Ureter (tissue), 1 donor: ENCODE measurements at regions not wholly inside any gene's neighbourhood (a gene's known extent, or its start where the extent isn't known, plus 50 kb on each side); places are given as distances from the start of the nearest gene placed in this dataset.

Experiments used
- DNase-seq: peaks from one replicate; pipeline ENCODE4 v3.0.0-alpha.2; 2020; ENCODE audit warnings: low spot score
- donor health status: DM: yes; HTN: yes; CAD: no.

DNA sequence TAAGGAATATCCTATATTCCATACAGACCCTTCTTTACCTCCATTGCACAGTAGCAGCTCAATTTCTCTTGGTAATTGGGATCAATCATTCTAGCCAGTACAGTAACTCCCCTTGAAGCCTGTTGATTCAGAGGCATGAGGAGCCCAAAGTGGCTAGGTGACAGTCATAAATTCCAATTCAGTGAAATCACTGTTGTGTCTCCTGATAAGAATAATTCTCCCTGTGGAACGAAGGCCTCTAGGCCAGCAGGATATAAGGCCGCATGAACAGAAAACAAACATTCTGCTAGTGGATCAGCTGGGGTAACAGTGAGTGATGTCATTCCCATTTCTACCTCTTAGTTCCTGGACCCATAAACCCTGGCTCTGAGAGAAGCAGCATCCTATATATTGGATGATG lies 696.3 kb downstream of the NR2F2 start:
- no peak for DNase-seq

DNA sequence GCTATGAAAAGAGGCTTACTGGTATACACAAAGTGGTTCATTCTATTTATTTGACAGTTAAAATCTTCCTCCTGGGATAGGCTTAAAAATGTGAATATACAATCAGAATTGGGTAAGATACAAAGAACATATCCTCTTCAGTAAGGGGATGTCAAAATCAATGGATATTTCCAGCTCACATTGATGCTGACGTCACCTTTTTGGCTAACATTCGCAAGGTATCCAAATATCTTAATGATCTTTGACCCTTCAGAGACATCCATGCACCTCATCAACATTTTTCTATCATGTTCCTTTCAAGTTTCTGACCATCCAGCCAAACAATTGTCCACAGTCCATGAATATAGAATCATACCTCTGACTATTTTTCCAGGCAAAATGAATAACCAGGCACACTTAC lies 697.3 kb downstream of the NR2F2 start:
- no peak for DNase-seq

DNA sequence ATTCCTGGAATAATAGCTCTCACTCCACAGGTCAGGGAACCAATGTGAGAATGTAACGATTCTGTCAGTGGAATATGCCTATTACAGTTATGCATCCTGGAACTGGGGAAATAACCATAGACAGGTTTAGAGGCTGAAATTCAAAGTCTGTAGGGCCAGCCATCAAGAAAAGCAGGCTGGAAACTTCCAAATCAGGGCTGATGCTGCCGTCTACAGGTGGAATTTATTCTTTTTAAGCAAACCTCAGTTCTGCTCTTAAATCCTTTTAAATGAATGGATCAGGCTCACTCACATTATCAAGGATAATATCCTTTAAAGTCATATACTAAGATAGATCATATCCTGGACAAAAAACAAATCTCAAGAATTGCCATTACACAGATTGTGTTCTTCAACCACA lies 699.8 kb downstream of the NR2F2 start:
- no peak for DNase-seq

DNA sequence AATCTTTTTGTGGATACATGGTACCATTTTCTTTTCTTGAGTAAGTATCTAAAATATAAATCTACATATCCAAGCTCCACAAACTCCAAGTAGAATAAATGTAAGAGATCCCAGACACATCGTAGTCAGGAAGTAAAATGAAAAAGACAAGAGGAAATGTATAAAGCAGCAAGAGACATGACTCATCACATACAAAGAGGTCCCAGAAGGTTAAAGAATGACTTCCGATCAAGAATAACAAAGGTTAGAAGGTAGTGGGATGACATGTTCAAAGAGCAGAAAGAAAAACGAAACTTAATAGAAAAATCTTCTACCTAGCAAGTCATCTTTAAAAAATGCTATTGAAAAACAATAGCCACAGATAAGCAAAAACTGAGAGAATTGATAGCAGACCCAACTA lies 705.8 kb downstream of the NR2F2 start:
- no peak for DNase-seq

DNA sequence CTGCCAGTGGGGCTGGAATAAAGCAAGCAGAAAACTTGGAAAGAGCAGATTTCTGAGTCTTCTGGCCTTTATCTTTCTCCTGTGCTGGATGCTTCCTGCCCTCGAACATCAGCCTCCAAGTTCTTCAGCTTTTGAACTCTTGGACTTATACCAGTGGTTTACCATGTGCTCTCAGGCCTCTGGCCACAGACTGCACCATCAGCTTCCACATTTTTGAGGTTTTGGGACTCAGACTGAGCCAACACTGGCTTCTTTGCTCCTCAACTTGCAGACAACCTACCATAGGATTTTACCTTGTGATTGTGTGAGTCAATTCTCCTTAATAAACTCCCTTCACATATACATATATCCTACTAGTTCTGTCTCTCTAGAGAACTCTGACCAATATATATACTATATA lies 706.6 kb downstream of the NR2F2 start:
- DNase-seq, result no peak

DNA sequence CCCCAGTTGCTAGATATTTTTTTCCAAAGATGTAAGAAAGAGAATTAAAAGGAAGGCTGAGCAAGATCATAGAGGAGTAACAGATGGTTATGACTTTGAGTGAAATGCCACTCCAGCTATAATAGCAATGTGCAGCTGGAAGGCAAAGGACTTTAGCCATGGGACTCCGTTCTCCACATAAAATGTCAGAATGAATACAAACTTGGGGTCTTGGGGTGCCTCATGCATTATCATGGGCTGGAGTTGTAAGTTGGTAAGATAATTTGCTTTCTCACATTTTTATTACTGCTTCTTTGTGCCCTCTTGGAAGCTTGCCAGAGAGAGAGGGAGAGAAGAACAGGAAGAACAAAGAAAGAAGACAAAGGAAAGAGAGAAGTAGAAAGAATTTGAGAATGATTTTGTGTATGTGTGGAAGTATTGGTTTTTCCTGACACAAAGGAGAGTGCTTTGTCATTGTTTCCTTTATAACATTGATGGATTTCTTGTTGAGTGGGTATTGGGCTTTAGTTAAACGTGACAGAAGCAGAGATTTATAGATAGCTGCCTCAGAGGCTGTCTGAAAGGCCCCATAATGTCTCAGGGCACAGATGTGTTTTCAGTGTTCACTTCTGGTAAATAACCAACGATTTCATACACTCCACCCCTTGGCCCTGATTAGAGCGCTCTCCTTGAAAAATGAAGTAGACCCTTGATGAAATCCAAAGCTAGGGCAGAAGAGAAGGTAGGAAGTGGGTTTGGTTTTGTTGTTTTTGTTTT lies 715.3 kb downstream of the NR2F2 start:
- no peak for DNase-seq

DNA sequence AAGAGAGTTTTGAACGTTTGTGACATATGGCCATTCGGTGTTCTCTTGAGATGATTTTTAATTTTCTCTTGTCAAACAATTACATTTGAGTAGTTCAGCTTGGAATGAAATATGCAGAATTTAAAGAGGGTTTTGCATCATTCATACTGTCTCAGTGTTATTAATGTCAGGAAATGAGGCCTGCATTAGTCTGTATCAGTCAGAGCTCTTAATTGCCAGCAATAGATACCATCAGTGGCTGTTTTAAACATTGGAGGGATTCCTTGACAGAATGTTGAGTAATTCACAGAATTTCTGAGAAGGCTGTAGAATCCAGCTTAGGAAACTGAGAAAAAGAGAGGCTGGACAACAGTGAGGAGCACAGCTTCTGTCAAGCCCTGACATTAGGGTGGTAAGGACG lies 722.0 kb downstream of the NR2F2 start:
- DNase-seq, result no peak

GRCh38 chr15:97053635-97054034 lies 723.1 kb downstream of the NR2F2 start:
- DNase-seq, result no peak

DNA sequence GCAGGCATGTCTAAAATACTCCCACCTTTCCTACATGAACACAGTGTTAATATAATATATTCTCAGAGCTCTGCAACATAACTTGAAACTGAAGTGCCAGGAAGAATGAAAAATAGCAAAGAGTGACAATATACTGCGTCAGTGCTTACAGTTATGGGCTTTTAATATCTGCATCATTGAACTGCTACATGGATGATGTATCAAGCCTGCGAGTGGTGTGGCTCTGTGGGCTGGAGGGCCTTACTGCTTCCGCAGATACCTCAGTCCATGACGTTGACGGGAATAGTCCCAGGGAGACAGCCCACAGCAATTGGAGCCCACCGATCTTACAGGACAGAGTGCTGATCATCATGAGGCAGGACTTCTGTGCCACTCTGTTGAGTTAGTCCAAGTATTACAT lies 727.0 kb downstream of the NR2F2 start:
- no peak for DNase-seq

GRCh38 chr15:97059281-97059680 lies 728.8 kb downstream of the NR2F2 start:
- no peak for DNase-seq

- DNase-seq, result no peak
These were observed 730.9 kb downstream of the NR2F2 start for GRCh38 chr15:97061392-97061791.

GRCh38 chr15:97071668-97072067 lies 741.2 kb downstream of the NR2F2 start:
- DNase-seq, result no peak

- DNase-seq, result no peak
These were observed 742.0 kb downstream of the NR2F2 start for GRCh38 chr15:97072545-97072944.

GRCh38 chr15:97076011-97076410 lies 745.5 kb downstream of the NR2F2 start:
- no peak for DNase-seq

- DNase-seq, result no peak
These were observed 747.5 kb downstream of the NR2F2 start for GRCh38 chr15:97077975-97078374.

DNA sequence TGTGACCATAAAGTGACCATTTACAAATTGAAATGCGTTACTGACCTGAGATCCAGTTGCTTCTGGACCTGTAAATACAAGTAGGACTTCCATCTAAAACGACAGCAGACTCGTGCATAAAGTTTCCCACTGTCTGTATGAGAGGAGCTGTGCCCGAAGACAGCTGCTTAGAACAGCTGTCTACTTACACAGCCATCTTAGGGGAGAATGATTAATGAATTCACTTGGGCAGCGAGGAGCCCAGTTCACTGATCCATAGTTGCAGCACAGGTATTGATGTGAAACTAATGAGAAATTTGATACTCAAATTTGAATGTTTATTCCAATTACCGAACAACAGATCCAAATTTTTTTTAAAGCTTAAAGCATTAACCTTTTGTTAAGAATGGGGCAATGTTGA lies 748.1 kb downstream of the NR2F2 start:
- no peak for DNase-seq

GRCh38 chr15:97081666-97082226 lies 751.2 kb downstream of the NR2F2 start:
- DNase-seq, result no peak

- no peak for DNase-seq
These were observed 752.3 kb downstream of the NR2F2 start for GRCh38 chr15:97082830-97083229.

DNA sequence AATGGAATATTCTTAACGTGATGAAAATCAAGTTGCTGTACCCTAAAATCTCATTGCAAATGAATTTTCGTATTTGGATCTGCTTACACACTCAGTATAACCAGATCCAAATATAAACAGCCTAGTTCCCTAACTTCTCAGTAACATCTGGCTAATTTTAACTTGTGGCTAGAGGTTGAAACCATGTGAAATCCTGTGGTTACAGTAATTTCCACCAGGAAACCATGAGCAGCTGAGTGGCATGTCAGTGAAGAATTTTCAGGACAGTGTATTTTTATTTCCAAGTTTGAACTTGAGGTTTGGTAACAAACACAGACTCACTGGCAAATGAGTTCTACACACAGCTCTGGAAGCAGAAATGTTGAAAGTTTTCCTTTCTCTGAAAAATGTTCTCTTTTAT lies 754.1 kb downstream of the NR2F2 start:
- no peak for DNase-seq

DNA sequence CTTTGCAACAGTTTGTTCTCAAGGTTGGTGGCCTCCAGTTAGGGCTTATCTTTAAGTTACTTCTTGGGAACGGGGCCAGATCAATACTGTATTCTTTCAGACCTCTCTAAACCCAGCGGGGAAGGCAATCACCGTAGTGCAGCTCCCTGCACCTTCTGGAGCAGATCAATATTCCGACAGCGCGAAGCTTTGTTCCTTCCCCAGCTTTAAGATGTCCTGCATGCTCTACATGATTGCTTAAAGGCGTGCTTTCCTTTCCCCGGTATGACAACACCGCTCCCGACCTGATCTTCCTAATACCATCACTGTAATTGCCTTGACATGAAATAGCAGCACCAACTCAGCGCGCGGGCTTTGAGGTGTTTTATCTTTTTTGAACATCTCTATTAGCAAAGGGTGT lies 755.2 kb downstream of the NR2F2 start:
- DNase-seq, result no peak

DNA sequence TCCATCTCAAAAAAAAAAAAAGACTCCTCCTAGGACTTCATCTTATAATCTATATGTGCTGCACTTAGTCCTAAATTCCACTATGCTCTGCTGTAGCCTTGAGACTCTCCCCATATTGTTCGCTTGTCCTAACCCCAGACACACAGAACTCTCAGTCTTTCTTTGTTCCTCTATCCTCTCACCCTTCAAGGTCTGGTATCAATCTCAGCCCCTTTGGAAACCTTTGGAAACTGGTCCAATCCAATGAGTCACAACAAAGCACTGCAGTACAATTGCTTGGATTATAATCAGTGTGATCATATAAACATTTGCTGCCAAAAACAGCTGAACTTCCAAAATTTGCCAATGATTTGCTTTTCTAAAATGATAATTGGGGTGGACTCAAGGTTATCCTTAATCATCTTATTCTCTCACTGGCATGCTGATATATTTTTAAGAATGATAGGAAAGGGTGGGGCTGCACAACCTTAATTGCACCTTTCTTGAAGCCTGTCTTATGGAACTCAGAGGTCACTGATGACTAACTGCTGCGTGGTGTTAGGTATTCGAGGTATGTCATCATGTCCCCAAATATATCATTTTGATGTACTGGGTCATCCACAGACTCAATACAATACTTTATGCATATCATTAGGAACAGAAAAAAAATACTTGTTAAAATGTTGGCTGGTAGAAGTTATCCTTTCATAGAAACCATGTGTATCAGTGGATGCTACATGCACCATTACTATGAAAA lies 756.7 kb downstream of the NR2F2 start:
- no peak for DNase-seq

- no peak for DNase-seq
These were observed 760.6 kb downstream of the NR2F2 start for GRCh38 chr15:97091093-97091492.

DNA sequence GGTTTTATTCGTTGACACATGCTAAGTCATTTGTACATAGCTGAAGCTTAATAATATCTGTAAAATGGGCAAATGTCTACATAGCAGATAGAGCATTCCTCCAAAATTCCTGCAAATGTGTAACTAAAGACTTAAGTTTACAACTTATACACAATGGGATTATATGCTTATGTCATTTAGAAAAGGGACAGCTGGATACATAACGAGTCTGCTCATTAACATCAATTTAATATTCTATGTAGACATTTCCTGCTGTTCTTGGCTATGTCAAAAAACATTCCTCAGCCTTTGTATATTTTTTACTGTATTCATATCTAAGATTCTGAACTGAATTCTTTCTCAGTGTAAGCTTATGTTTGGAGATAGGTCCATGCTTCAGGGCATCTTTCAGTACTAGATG lies 762.2 kb downstream of the NR2F2 start:
- no peak for DNase-seq
